ENCODE measurements at regions not wholly inside any gene's neighbourhood (a gene's known extent, or its start where the extent isn't known, plus 50 kb on each side); places are given as distances from the start of the nearest gene placed in this dataset.

DNA sequence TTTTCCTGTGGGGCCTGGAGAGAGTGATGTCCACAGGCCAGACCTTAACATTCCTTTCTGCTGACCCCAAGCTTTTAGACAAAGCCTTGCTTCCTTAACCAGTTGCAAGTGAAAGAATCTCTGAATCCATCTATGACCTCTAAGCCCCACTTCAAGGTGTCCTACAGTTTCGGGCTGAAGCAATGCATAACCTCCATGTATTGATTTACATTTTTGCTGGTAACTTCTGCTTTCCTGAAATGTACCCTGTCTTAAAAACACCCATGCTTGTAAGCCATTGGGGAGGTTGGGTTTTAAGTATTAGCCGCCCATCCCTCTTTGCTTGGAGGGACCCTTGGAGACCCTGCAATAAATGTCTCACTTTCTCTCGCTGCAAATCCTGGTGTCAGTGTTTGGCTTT is 190.6 kb downstream of the VRK1 start:
- no peak overlapping the region for H3K27ac ChIP-seq
- no peaks in the 10 kb centered on the region for H3K4me1 ChIP-seq (ENCODE audit: insufficient read depth)
- no peaks in the 10 kb centered on the region for H3K9me3 ChIP-seq (ENCODE audit: low read depth)
- H3K27me3 ChIP-seq (replicated peaks; ENCODE audit: insufficient read depth), result no peaks in the 10 kb centered on the region
- no peak overlapping the region for H3K4me2 ChIP-seq (ENCODE audit: unreplicated experiment)
- no peak overlapping the region for H3K4me3 ChIP-seq
- no peaks in the 10 kb centered on the region for H3K9me2 ChIP-seq (ENCODE audit: insufficient read depth)
- H3K9ac ChIP-seq, result no peak overlapping the region
- in situ Hi-C loops (cut with MboI), result no loop called here
- H3F3A ChIP-seq (ENCODE audit: insufficient read depth), result no peaks in the 10 kb centered on the region
- no peak overlapping the region for H2AFZ ChIP-seq
- DNase-seq, result no peak
- TF ChIP-seq EZH2 (IDR thresholded peaks at IDR 0.05; ENCODE audit: insufficient read depth, poor library complexity, severe bottlenecking), result no peak
- TF ChIP-seq EZH2phosphoT487 (IDR thresholded peaks at IDR 0.05; ENCODE audit: insufficient read depth, low read depth), result no peak
- no peaks in the 10 kb centered on the region for H4K20me1 ChIP-seq (ENCODE audit: insufficient read depth)
- H3K79me2 ChIP-seq (ENCODE audit: insufficient read depth), result no peaks in the 10 kb centered on the region
- no peaks in the 10 kb centered on the region for H3K36me3 ChIP-seq (ENCODE audit: low read depth)
- WGBS, 2 experiments (ENCODE audit: low coverage in 1 of 2, low lambda C conversion rate in 2 of 2, missing lambda C conversion rate in 2 of 2), result 17 to 19% methylated on average over 3 of the region's 3 CpGs

DNA sequence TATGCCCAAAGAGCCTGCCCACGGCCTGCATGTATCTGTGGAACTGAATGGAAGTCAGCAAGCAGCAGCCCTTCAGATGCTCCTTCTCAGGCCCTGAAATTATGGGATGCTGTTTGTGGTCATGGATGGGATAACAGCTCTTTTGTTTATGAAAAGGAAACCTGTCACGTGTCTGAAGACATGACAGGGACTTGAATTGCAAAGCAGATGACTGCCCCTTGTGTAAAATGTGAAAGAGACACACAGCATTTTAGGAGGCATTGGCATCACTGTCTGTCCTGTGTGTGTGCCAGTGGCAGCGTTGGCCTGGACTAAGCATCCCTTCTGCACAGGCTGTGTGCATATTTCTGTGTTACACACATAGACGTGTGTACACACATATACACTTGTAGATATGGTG is 192.1 kb downstream of the VRK1 start:
- no peak for TF ChIP-seq EZH2 (IDR thresholded peaks at IDR 0.05; ENCODE audit: insufficient read depth, poor library complexity, severe bottlenecking)
- TF ChIP-seq EZH2phosphoT487 (IDR thresholded peaks at IDR 0.05; ENCODE audit: insufficient read depth, low read depth), result no peak

DNA sequence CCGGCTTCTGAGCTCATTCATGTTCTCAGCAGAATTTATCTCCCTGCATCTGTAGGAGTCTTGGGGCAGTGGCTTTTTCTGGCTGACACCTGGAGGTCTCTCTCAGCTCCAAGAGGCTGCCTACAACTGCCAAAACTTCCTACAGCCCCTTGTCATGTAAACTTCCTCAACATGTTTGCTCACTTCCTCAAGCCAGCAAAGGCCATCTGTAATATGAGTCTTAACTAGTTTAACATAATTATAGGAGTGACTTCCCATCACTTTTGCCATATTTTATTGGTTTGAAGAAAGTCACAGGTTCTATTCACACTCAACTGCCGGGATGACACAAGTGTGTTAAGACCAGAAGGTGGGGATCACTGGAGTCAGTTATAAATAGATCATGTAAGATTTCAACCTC is 194.0 kb downstream of the VRK1 start:
- Histone ChIP-seq H3K9ac (no peak overlapping the region), H3K36me3 (ENCODE audit: low read depth) (no peaks in the 10 kb centered on the region), H3K79me2 (ENCODE audit: insufficient read depth) (no peaks in the 10 kb centered on the region), H3K4me1 (ENCODE audit: insufficient read depth) (no peaks in the 10 kb centered on the region), H3K9me2 (ENCODE audit: insufficient read depth) (no peaks in the 10 kb centered on the region), H3K27ac (no peak overlapping the region), H3K27me3 (replicated peaks; ENCODE audit: insufficient read depth) (no peaks in the 10 kb centered on the region), H3K4me2 (ENCODE audit: unreplicated experiment) (no peak overlapping the region), H3K9me3 (ENCODE audit: low read depth) (no peaks in the 10 kb centered on the region), H3F3A (ENCODE audit: insufficient read depth) (no peaks in the 10 kb centered on the region), H3K4me3 (no peak overlapping the region), H2AFZ (no peak overlapping the region), H4K20me1 (ENCODE audit: insufficient read depth) (no peaks in the 10 kb centered on the region)
- DNase-seq, result no peak
- in situ Hi-C loops (cut with MboI), result no loop called here
- WGBS, 2 experiments (ENCODE audit: low coverage in 1 of 2, low lambda C conversion rate in 2 of 2, missing lambda C conversion rate in 2 of 2), result 49 to 63% methylated on average over 2 of the region's 2 CpGs
- TF ChIP-seq EZH2 (IDR thresholded peaks at IDR 0.05; ENCODE audit: insufficient read depth, poor library complexity, severe bottlenecking) (no peak), EZH2phosphoT487 (IDR thresholded peaks at IDR 0.05; ENCODE audit: insufficient read depth, low read depth) (no peak)

More for the DNA sequence above, 192.1 kb downstream of the VRK1 start:
- in situ Hi-C loops (cut with MboI), result no loop called here
- no peaks in the 10 kb centered on the region for H3K4me1 ChIP-seq (ENCODE audit: insufficient read depth)
- no peak for DNase-seq
- no peak overlapping the region for H2AFZ ChIP-seq
- no peaks in the 10 kb centered on the region for H3K36me3 ChIP-seq (ENCODE audit: low read depth)
- H3K9me3 ChIP-seq (ENCODE audit: low read depth), result no peaks in the 10 kb centered on the region
- no peaks in the 10 kb centered on the region for H3K9me2 ChIP-seq (ENCODE audit: insufficient read depth)
- no peak overlapping the region for H3K4me2 ChIP-seq (ENCODE audit: unreplicated experiment)
- H3K4me3 ChIP-seq, result no peak overlapping the region
- H4K20me1 ChIP-seq (ENCODE audit: insufficient read depth), result no peaks in the 10 kb centered on the region
- no peaks in the 10 kb centered on the region for H3K79me2 ChIP-seq (ENCODE audit: insufficient read depth)
- no peak overlapping the region for H3K27ac ChIP-seq
- H3K27me3 ChIP-seq (replicated peaks; ENCODE audit: insufficient read depth), result no peaks in the 10 kb centered on the region
- 2 to 17% methylated on average over 4 of the region's 4 CpGs for WGBS, 2 experiments (ENCODE audit: low coverage in 1 of 2, low lambda C conversion rate in 2 of 2, missing lambda C conversion rate in 2 of 2)
- H3F3A ChIP-seq (ENCODE audit: insufficient read depth), result no peaks in the 10 kb centered on the region
- no peak overlapping the region for H3K9ac ChIP-seq

DNA sequence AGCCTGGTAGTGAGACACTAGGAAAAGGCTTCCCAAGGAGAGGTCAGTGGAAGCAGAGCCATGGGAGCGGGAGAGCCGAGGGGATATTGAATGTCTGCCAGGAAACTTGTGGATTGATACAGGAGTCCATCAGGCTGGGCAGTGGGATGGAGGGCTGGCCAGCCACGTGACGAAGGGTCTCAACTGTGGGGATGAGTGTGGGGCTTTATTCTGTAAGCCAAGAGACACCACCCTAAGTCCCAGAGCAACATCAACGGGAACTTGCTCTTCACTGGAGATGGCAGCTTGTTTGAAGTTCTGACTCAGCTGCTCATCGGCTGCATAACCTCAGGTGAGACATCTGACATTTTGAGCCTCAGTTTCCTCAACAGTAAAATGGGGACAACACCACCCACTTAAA is 197.8 kb downstream of the VRK1 start:
- Histone ChIP-seq H3K4me2 (ENCODE audit: unreplicated experiment) (no peak overlapping the region), H4K20me1 (ENCODE audit: insufficient read depth) (no peaks in the 10 kb centered on the region), H3K27ac (no peak overlapping the region), H3K9ac (no peak overlapping the region), H3K9me2 (ENCODE audit: insufficient read depth) (no peaks in the 10 kb centered on the region), H2AFZ (no peak overlapping the region), H3K36me3 (ENCODE audit: low read depth) (no peaks in the 10 kb centered on the region), H3K79me2 (ENCODE audit: insufficient read depth) (no peaks in the 10 kb centered on the region), H3K4me1 (ENCODE audit: insufficient read depth) (no peaks in the 10 kb centered on the region), H3K4me3 (no peak overlapping the region), H3K9me3 (ENCODE audit: low read depth) (no peaks in the 10 kb centered on the region), H3K27me3 (replicated peaks; ENCODE audit: insufficient read depth) (no peaks in the 10 kb centered on the region), H3F3A (ENCODE audit: insufficient read depth) (no peaks in the 10 kb centered on the region)
- 40 to 45% methylated on average over 6 of the region's 6 CpGs for WGBS, 2 experiments (ENCODE audit: low coverage in 1 of 2, low lambda C conversion rate in 2 of 2, missing lambda C conversion rate in 2 of 2)
- no peak for TF ChIP-seq EZH2phosphoT487 (IDR thresholded peaks at IDR 0.05; ENCODE audit: insufficient read depth, low read depth)
- TF ChIP-seq EZH2 (IDR thresholded peaks at IDR 0.05; ENCODE audit: insufficient read depth, poor library complexity, severe bottlenecking), result no peak
- DNase-seq, result no peak
- in situ Hi-C loops (cut with MboI), result no loop called here

DNA sequence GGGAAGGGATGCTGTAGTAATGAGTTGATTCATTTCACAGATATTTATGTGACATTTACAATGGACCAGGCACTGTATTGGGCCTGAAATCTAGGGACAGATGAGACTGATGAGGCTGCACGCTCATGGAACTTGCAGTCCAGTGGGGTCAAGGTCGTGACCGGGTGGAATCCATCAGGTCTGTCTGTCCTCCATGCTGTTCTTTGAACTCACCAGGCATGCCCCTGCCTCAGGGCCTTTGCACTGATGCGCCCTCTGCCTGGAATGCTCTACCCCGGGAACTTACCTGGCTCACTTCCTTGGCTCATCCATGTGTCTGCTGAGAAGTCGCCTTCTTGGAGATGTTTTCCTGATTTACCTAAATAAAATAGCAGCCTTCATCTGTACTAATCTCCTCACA is 200.1 kb downstream of the VRK1 start:
- Histone ChIP-seq H3K9ac (no peak overlapping the region), H3K79me2 (ENCODE audit: insufficient read depth) (no peaks in the 10 kb centered on the region), H3K9me3 (ENCODE audit: low read depth) (no peaks in the 10 kb centered on the region), H4K20me1 (ENCODE audit: insufficient read depth) (no peaks in the 10 kb centered on the region), H2AFZ (no peak overlapping the region), H3K9me2 (ENCODE audit: insufficient read depth) (no peaks in the 10 kb centered on the region), H3F3A (ENCODE audit: insufficient read depth) (no peaks in the 10 kb centered on the region), H3K27me3 (replicated peaks; ENCODE audit: insufficient read depth) (no peaks in the 10 kb centered on the region), H3K4me2 (ENCODE audit: unreplicated experiment) (no peak overlapping the region), H3K4me1 (ENCODE audit: insufficient read depth) (no peaks in the 10 kb centered on the region), H3K4me3 (no peak overlapping the region), H3K36me3 (ENCODE audit: low read depth) (no peaks in the 10 kb centered on the region), H3K27ac (no peak overlapping the region)
- WGBS, 2 experiments (ENCODE audit: low coverage in 1 of 2, low lambda C conversion rate in 2 of 2, missing lambda C conversion rate in 2 of 2), result 46 to 58% methylated on average over 6 of the region's 6 CpGs
- no peak for DNase-seq
- in situ Hi-C loops (cut with MboI), result no loop called here
- TF ChIP-seq EZH2phosphoT487 (IDR thresholded peaks at IDR 0.05; ENCODE audit: insufficient read depth, low read depth) (no peak), EZH2 (IDR thresholded peaks at IDR 0.05; ENCODE audit: insufficient read depth, poor library complexity, severe bottlenecking) (no peak)

Data from GM23248 (cell line).